ENCODE measurements at regions not wholly inside any gene's neighbourhood (a gene's known extent, or its start where the extent isn't known, plus 50 kb on each side); places are given as distances from the start of the nearest gene placed in this dataset.

DNA sequence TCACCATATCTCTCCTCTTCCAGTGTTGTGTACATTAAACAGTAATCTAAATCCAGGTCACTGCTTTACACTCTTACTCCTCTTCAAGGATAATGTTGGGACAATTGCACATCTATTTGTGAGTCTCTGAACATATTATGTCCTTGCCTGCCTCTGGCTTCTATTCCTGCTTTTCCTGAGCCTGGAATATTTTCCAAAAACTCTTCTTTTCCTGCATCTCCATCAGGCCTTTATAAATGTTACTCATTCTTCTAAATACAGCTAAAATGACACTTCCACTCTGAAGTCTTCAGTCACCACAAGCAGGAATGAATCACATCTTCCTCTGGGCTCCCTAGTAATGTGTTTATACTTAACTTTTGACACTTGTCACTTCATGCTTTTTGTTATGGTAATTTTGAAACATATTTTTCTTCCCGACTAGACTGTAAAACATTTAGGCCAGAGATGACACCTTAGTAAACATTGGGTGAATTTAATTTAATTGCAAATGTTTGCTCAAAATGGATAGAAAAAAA is 396.0 kb downstream of the LRRIQ3 start:
- Histone ChIP-seq H3K4me3 (ENCODE audit: low read length) (no peak overlapping the region), H4K20me1 (ENCODE audit: insufficient read depth) (no peaks in the 10 kb centered on the region), H2AFZ (ENCODE audit: low read depth, low read length) (no peak overlapping the region), H3K9me3 (ENCODE audit: low read length) (no peaks in the 10 kb centered on the region), H3K4me2 (ENCODE audit: low read length) (no peak overlapping the region), H3K79me2 (replicated peaks; ENCODE audit: insufficient read depth, low read length) (no peaks in the 10 kb centered on the region), H3K9me2 (ENCODE audit: insufficient read depth, low read length) (no peaks in the 10 kb centered on the region), H3K27me3 (ENCODE audit: insufficient read depth, low read depth, low read length) (no peaks in the 10 kb centered on the region), H3K36me3 (ENCODE audit: insufficient read depth, low read length) (no peaks in the 10 kb centered on the region), H3K9ac (ENCODE audit: low read length) (no peak overlapping the region), H3K27ac (ENCODE audit: low read length) (no peak overlapping the region), H3F3A (ENCODE audit: insufficient read depth, low read length, poor library complexity, severe bottlenecking) (no peaks in the 10 kb centered on the region)
- TF ChIP-seq EP300 (conservative IDR thresholded peaks at IDR 0.05; ENCODE audit: poor library complexity, severe bottlenecking) (peak; percentile 85), POLR2AphosphoS5 (IDR thresholded peaks at IDR 0.05) (peak; percentile 71)
- TF ChIP-seq, protein P1, sequence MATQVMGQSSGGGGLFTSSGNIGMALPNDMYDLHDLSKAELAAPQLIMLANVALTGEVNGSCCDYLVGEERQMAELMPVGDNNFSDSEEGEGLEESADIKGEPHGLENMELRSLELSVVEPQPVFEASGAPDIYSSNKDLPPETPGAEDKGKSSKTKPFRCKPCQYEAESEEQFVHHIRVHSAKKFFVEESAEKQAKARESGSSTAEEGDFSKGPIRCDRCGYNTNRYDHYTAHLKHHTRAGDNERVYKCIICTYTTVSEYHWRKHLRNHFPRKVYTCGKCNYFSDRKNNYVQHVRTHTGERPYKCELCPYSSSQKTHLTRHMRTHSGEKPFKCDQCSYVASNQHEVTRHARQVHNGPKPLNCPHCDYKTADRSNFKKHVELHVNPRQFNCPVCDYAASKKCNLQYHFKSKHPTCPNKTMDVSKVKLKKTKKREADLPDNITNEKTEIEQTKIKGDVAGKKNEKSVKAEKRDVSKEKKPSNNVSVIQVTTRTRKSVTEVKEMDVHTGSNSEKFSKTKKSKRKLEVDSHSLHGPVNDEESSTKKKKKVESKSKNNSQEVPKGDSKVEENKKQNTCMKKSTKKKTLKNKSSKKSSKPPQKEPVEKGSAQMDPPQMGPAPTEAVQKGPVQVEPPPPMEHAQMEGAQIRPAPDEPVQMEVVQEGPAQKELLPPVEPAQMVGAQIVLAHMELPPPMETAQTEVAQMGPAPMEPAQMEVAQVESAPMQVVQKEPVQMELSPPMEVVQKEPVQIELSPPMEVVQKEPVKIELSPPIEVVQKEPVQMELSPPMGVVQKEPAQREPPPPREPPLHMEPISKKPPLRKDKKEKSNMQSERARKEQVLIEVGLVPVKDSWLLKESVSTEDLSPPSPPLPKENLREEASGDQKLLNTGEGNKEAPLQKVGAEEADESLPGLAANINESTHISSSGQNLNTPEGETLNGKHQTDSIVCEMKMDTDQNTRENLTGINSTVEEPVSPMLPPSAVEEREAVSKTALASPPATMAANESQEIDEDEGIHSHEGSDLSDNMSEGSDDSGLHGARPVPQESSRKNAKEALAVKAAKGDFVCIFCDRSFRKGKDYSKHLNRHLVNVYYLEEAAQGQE (IDR thresholded peaks at IDR 0.05; ENCODE audit: borderline replicate concordance) = peak; percentile 97
- TF ChIP-seq, protein P2, sequence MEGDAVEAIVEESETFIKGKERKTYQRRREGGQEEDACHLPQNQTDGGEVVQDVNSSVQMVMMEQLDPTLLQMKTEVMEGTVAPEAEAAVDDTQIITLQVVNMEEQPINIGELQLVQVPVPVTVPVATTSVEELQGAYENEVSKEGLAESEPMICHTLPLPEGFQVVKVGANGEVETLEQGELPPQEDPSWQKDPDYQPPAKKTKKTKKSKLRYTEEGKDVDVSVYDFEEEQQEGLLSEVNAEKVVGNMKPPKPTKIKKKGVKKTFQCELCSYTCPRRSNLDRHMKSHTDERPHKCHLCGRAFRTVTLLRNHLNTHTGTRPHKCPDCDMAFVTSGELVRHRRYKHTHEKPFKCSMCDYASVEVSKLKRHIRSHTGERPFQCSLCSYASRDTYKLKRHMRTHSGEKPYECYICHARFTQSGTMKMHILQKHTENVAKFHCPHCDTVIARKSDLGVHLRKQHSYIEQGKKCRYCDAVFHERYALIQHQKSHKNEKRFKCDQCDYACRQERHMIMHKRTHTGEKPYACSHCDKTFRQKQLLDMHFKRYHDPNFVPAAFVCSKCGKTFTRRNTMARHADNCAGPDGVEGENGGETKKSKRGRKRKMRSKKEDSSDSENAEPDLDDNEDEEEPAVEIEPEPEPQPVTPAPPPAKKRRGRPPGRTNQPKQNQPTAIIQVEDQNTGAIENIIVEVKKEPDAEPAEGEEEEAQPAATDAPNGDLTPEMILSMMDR (IDR thresholded peaks at IDR 0.05; ENCODE audit: poor library complexity, severe bottlenecking) = no peak

DNA sequence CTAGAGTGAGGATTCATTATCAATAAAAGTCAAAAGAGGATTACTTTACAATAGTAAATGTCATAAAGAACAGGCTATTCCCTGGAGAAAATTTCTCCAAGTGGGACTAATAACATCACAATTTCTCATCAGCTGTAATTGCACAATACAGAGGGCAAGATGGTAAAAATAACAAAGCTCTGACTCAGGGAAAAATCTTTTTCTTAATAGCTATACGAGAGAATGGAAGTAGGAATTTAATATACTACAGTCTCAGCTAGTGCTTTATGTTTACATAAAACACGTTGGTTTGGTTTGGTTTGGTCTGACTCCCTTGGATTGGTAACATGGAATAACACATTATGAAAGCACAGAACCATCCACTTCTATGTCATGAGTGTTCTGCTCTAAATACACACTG is 397.6 kb downstream of the LRRIQ3 start:
- Histone ChIP-seq H3K4me2 (ENCODE audit: low read length) (no peak overlapping the region), H2AFZ (ENCODE audit: low read depth, low read length) (no peak overlapping the region), H3K9ac (ENCODE audit: low read length) (no peak overlapping the region), H3K27me3 (ENCODE audit: insufficient read depth, low read depth, low read length) (no peaks in the 10 kb centered on the region), H3K9me2 (ENCODE audit: insufficient read depth, low read length) (no peaks in the 10 kb centered on the region), H3K9me3 (ENCODE audit: low read length) (no peaks in the 10 kb centered on the region), H3K27ac (ENCODE audit: low read length) (no peak overlapping the region), H3K4me3 (ENCODE audit: low read length) (no peak overlapping the region), H3K36me3 (ENCODE audit: insufficient read depth, low read length) (no peaks in the 10 kb centered on the region), H3F3A (ENCODE audit: insufficient read depth, low read length, poor library complexity, severe bottlenecking) (no peaks in the 10 kb centered on the region), H4K20me1 (ENCODE audit: insufficient read depth) (no peaks in the 10 kb centered on the region), H3K79me2 (replicated peaks; ENCODE audit: insufficient read depth, low read length) (no peaks in the 10 kb centered on the region)
- TF ChIP-seq MXI1 (conservative IDR thresholded peaks at IDR 0.05; ENCODE audit: poor library complexity, severe bottlenecking) (no peak), RAD21 (conservative IDR thresholded peaks at IDR 0.05) (no peak)

DNA sequence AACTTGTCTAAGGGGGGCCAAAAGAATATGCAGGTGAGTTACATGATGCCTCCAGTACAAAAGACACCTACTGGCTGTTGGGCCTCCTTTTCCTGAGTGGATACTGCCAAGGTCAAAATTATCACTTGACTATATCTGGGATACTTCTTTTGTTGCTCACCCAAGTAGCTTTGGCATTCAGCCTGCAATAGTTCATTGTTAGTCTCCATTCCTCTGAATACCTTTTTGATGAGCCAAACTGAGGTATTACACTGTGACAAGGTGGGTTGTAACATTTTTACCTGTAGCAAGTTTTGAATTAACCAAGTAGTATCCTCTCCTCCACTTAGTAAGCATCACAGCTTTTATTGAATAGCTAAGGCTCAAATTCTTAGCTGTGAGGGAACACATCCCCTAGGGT is 408.0 kb downstream of the LRRIQ3 start:
- H3K4me2 ChIP-seq (ENCODE audit: low read length) = no peak overlapping the region
- no peaks in the 10 kb centered on the region for H3K27me3 ChIP-seq (ENCODE audit: insufficient read depth, low read depth, low read length)
- H3F3A ChIP-seq (ENCODE audit: insufficient read depth, low read length, poor library complexity, severe bottlenecking) = no peaks in the 10 kb centered on the region
- H3K4me3 ChIP-seq (ENCODE audit: low read length) = no peak overlapping the region
- no peak overlapping the region for H3K27ac ChIP-seq (ENCODE audit: low read length)
- H3K9ac ChIP-seq (ENCODE audit: low read length) = no peak overlapping the region
- H4K20me1 ChIP-seq (ENCODE audit: insufficient read depth) = no peaks in the 10 kb centered on the region
- no peaks in the 10 kb centered on the region for H3K36me3 ChIP-seq (ENCODE audit: insufficient read depth, low read length)
- H2AFZ ChIP-seq (ENCODE audit: low read depth, low read length) = no peak overlapping the region
- no peaks in the 10 kb centered on the region for H3K79me2 ChIP-seq (replicated peaks; ENCODE audit: insufficient read depth, low read length)
- no peaks in the 10 kb centered on the region for H3K9me2 ChIP-seq (ENCODE audit: insufficient read depth, low read length)
- H3K9me3 ChIP-seq (ENCODE audit: low read length) = no peaks in the 10 kb centered on the region
- TF ChIP-seq SMC3 (conservative IDR thresholded peaks at IDR 0.05; ENCODE audit: poor library complexity) (no peak), MXI1 (conservative IDR thresholded peaks at IDR 0.05; ENCODE audit: poor library complexity, severe bottlenecking) (no peak), POLR2AphosphoS5 (IDR thresholded peaks at IDR 0.05) (no peak), EP300 (conservative IDR thresholded peaks at IDR 0.05; ENCODE audit: poor library complexity, severe bottlenecking) (no peak), RAD21 (conservative IDR thresholded peaks at IDR 0.05) (no peak), TAF1 (IDR thresholded peaks at IDR 0.05; ENCODE audit: low read depth) (no peak), EZH2 (IDR thresholded peaks at IDR 0.05; ENCODE audit: borderline replicate concordance, insufficient read depth, low read length, poor library complexity, severe bottlenecking) (no peak)
- TF ChIP-seq, protein P2 (IDR thresholded peaks at IDR 0.05; ENCODE audit: poor library complexity, severe bottlenecking) = no peak
- TF ChIP-seq, protein P1 (IDR thresholded peaks at IDR 0.05; ENCODE audit: borderline replicate concordance) = no peak
